ENCODE measurements at regions not wholly inside any gene's neighbourhood (a gene's known extent, or its start where the extent isn't known, plus 50 kb on each side); places are given as distances from the start of the nearest gene placed in this dataset.

- H3K4me3 ChIP-seq (ENCODE audit: low read depth, low read length), result no peak overlapping the region
- DNase-seq (ENCODE audit: low read depth), result no peak
- TF ChIP-seq CTCF (IDR thresholded peaks at IDR 0.05; ENCODE audit: insufficient read depth, low read depth, low read length), result no peak
Measured at GRCh38 chr18:64785686-64786085, 636.8 kb upstream of the LINC00305 start.

- DNase-seq (ENCODE audit: low read depth), result no peak
- TF ChIP-seq CTCF (IDR thresholded peaks at IDR 0.05; ENCODE audit: insufficient read depth, low read depth, low read length), result no peak
- no peak overlapping the region for H3K4me3 ChIP-seq (ENCODE audit: low read depth, low read length)
Measured at GRCh38 chr18:64777556-64777955, 628.7 kb upstream of the LINC00305 start.

- TF ChIP-seq CTCF (IDR thresholded peaks at IDR 0.05; ENCODE audit: insufficient read depth, low read depth, low read length), result no peak
- no peak for DNase-seq (ENCODE audit: low read depth)
- H3K4me3 ChIP-seq (ENCODE audit: low read depth, low read length), result no peak overlapping the region
Measured at GRCh38 chr18:64765908-64766307, 617.0 kb upstream of the LINC00305 start.

DNA sequence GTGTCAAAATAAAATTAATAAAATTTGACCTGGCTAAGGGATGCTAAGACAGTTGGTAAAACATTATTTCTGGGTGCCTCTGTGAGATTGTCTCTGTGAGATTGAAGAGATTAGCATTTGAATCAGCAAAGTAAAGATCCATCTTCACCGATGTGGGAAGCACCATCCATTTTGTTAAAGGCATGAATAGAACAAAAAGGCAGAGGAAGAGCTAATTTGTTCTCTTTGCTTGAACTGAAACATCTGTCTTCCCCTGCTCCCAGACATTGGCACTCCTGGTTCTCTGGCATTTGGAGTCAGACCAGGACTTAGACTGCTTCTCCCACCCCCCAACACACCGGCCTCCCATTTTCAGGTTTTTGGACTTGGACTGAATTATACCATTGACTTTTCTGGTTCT is 603.8 kb upstream of the LINC00305 start:
- TF ChIP-seq CTCF (IDR thresholded peaks at IDR 0.05; ENCODE audit: insufficient read depth, low read depth, low read length), result no peak
- no peak for DNase-seq (ENCODE audit: low read depth)

DNA sequence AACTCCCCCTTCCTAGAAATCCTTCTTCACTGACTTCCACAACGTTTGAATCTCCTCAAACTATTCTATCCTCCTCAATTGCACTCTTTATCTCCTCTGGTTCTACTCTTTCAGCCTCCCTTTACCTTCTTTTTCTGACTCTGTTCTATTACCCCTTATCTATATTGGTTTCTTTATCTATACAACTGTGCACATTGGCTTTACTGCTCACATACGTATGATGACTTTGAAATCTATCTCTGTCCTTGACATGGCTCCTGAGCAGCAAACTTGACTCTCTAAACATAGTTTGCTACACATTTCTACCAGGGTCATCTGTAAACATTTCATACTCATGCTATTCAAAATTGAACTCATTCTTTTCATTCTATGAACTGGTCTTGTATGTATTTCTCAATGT is 601.0 kb upstream of the LINC00305 start:
- no peak for TF ChIP-seq CTCF (IDR thresholded peaks at IDR 0.05; ENCODE audit: insufficient read depth, low read depth, low read length)
- H3K4me3 ChIP-seq (ENCODE audit: low read depth, low read length), result no peak overlapping the region
- no peak for DNase-seq (ENCODE audit: low read depth)

More for the DNA sequence above, 603.8 kb upstream of the LINC00305 start:
- no peak overlapping the region for H3K4me3 ChIP-seq (ENCODE audit: low read depth, low read length)

DNA sequence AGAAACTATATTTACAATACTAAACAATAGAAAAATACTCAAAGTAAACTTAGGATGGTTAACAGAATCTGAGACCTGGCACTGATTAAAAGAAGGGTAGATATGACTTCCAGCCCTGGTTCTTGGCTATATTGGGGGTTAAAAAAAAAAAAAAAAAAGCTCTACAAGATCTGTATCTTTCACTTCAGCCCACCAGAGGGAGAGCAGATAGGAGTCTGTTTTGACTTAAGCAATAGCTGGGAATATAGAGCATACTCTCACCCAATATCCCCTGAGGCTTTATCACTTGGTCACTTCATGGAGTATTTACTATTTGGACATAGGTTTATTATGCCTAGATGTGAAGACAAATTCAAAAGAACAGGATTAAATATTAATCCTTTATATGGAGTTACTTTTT is 598.9 kb upstream of the LINC00305 start:
- no peak for TF ChIP-seq CTCF (IDR thresholded peaks at IDR 0.05; ENCODE audit: insufficient read depth, low read depth, low read length)
- no peak overlapping the region for H3K4me3 ChIP-seq (ENCODE audit: low read depth, low read length)
- DNase-seq (ENCODE audit: low read depth), result no peak

DNA sequence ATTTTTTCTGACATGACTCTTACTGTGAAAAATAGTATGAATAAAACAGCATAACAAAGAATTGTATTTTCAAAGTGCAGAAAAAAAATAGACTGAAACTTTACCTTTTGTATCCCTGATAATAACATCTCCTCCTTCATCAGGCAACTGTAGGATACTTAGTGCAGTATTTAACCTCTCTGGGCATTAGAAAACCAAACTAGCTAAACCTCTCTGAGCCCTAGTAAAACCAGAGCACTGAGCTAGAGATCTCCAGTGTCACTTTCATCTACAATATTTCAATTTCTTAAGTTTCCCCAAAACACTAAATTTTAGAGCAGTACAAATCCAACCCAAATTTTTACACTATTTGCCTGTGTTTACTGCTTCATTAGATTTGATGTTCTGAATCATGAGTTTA is 594.0 kb upstream of the LINC00305 start:
- H3K4me3 ChIP-seq (ENCODE audit: low read depth, low read length), result no peak overlapping the region
- no peak for TF ChIP-seq CTCF (IDR thresholded peaks at IDR 0.05; ENCODE audit: insufficient read depth, low read depth, low read length)
- no peak for DNase-seq (ENCODE audit: low read depth)

All from fibroblast of villous mesenchyme (primary cell).